Astrocyte (in vitro differentiated cells and primary cell): ENCODE measurements at regions not wholly inside any gene's neighbourhood (a gene's known extent, or its start where the extent isn't known, plus 50 kb on each side); places are given as distances from the start of the nearest gene placed in this dataset.
A peak's percentile ranks its signal among the peaks of the same experiment; 100 is the strongest.

Experiments used
- DNase-seq: peaks from one replicate; pipeline ENCODE4 v3.0.0-alpha.2; 2010; ENCODE audit warnings: low read depth
- FAIRE-seq: peaks from 2 replicates; lab custom pipeline; 2011; peaks lifted over from hg19 to GRCh38; lab: Jason Lieb, UNC
- H2AFZ ChIP-seq: 2 replicates; pipeline ENCODE4 v1.6.0; 2012; ENCODE audit warnings: low read depth, low read length, inconsistent platforms
- H3K27ac ChIP-seq: 2 replicates; pipeline ENCODE4 v1.5.1; 2011; ENCODE audit warnings: low read depth, low read length, inconsistent platforms
- H3K27me3 ChIP-seq: 2 replicates; pipeline ENCODE4 v1.6.0; 2011; ENCODE audit warnings: low read length, inconsistent platforms; ENCODE audit not compliant: insufficient read depth
- H3K36me3 ChIP-seq: 2 replicates; pipeline ENCODE4 v1.5.1; 2011; ENCODE audit warnings: low read length, inconsistent platforms; ENCODE audit not compliant: insufficient read depth
- H3K4me1 ChIP-seq: 2 replicates; pipeline ENCODE4 v1.5.1; 2011; ENCODE audit warnings: low read length, inconsistent platforms; ENCODE audit not compliant: insufficient read depth
- H3K4me2 ChIP-seq: 2 replicates; pipeline ENCODE4 v1.6.0; 2012; ENCODE audit warnings: low read length, inconsistent platforms
- H3K4me3 ChIP-seq: 2 replicates; pipeline ENCODE4 v1.5.1; 2011; ENCODE audit warnings: low read depth, mild to moderate bottlenecking, low read length, inconsistent platforms; ENCODE audit not compliant: insufficient read depth
- H3K79me2 ChIP-seq: 2 replicates; pipeline ENCODE4 v1.6.0; 2012; ENCODE audit warnings: mild to moderate bottlenecking, low read length, inconsistent platforms; ENCODE audit not compliant: insufficient read depth
- H3K9ac ChIP-seq: 2 replicates; pipeline ENCODE4 v1.6.0; 2012; ENCODE audit warnings: mild to moderate bottlenecking, low read length, inconsistent platforms
- H3K9me3 ChIP-seq: 2 replicates; pipeline ENCODE4 v1.5.1; 2012; ENCODE audit warnings: low read depth, mild to moderate bottlenecking, low read length, inconsistent platforms; ENCODE audit not compliant: insufficient read depth
- H4K20me1 ChIP-seq: 2 replicates; pipeline ENCODE4 v1.6.0; 2012; ENCODE audit warnings: low read length, inconsistent platforms; ENCODE audit not compliant: insufficient read depth
- H3K27ac Mint-ChIP-seq: one replicate; pipeline ENCODE4 v1.8.0; 2021; ENCODE audit warnings: mild to moderate bottlenecking, mixed read lengths; ENCODE audit not compliant: unreplicated experiment
- H3K27me3 Mint-ChIP-seq: one replicate; pipeline ENCODE4 v1.8.0; 2021; ENCODE audit warnings: low read depth, mixed read lengths; ENCODE audit not compliant: unreplicated experiment
- H3K36me3 Mint-ChIP-seq: one replicate; pipeline ENCODE4 v1.8.0; 2021; ENCODE audit warnings: low read depth, mixed read lengths; ENCODE audit not compliant: unreplicated experiment
- H3K4me1 Mint-ChIP-seq: one replicate; pipeline ENCODE4 v1.8.0; 2021; ENCODE audit warnings: low read depth, mixed read lengths; ENCODE audit not compliant: unreplicated experiment
- H3K4me3 Mint-ChIP-seq: one replicate; pipeline ENCODE4 v1.8.0; 2021; ENCODE audit warnings: mild to moderate bottlenecking, moderate library complexity, mixed read lengths; ENCODE audit not compliant: unreplicated experiment
- H3K9me3 Mint-ChIP-seq: one replicate; pipeline ENCODE4 v1.8.0; 2021; ENCODE audit warnings: mild to moderate bottlenecking, mixed read lengths; ENCODE audit not compliant: unreplicated experiment
- CTCF ChIP-seq: IDR thresholded peaks from 2 replicates; pipeline ENCODE4 v1.5.1; 2011; ENCODE audit warnings: low read depth, mild to moderate bottlenecking, inconsistent platforms, low read length, moderate library complexity; ENCODE audit not compliant: insufficient read depth
- EZH2 ChIP-seq: IDR thresholded peaks from 2 replicates; pipeline ENCODE4 v1.6.1; 2012; ENCODE audit warnings: mild to moderate bottlenecking, low read length, inconsistent platforms; ENCODE audit not compliant: insufficient read depth

GRCh38 chr12:39123580-39124253, 218.3 kb upstream of the CPNE8 start:
- Mint-ChIP-seq H3K9me3 (peaks cover 2% of the 10 kb centered on the region), H3K4me3 (no peak overlapping the region), H3K36me3 (no peaks in the 10 kb centered on the region), H3K27me3 (no peaks in the 10 kb centered on the region), H3K4me1 (peaks cover 22% of the 10 kb centered on the region), H3K27ac (peak overlapping the region; percentile 3)
- Histone ChIP-seq H3K4me2 (no peak overlapping the region), H3K27ac (no peak overlapping the region), H3K9ac (no peak overlapping the region), H3K36me3 (no peaks in the 10 kb centered on the region), H3K27me3 (no peaks in the 10 kb centered on the region), H3K4me1 (no peaks in the 10 kb centered on the region), H4K20me1 (no peaks in the 10 kb centered on the region), H3K4me3 (no peak overlapping the region), H2AFZ (no peak overlapping the region), H3K9me3 (no peaks in the 10 kb centered on the region), H3K79me2 (no peaks in the 10 kb centered on the region)
- DNase-seq = peak; percentile 45
- TF ChIP-seq CTCF (no peak), EZH2 (no peak)
- FAIRE-seq = no peak

- Histone ChIP-seq H4K20me1 (no peaks in the 10 kb centered on the region), H3K9me3 (no peaks in the 10 kb centered on the region), H3K79me2 (no peaks in the 10 kb centered on the region), H3K9ac (no peak overlapping the region), H3K4me3 (no peak overlapping the region), H3K4me2 (no peak overlapping the region), H3K27me3 (no peaks in the 10 kb centered on the region), H3K27ac (no peak overlapping the region), H3K36me3 (no peaks in the 10 kb centered on the region), H2AFZ (no peak overlapping the region), H3K4me1 (no peaks in the 10 kb centered on the region)
- H3K36me3 Mint-ChIP-seq = no peaks in the 10 kb centered on the region
- H3K9me3 Mint-ChIP-seq = peaks cover 2% of the 10 kb centered on the region
- H3K27me3 Mint-ChIP-seq = no peaks in the 10 kb centered on the region
- no peak overlapping the region for H3K4me3 Mint-ChIP-seq
- H3K27ac Mint-ChIP-seq = no peak overlapping the region
- no peak for FAIRE-seq
- H3K4me1 Mint-ChIP-seq = peaks cover 21% of the 10 kb centered on the region
- TF ChIP-seq EZH2 = no peak
- TF ChIP-seq CTCF = no peak
- no peak for DNase-seq
Measured at GRCh38 chr12:39122562-39123204, 217.3 kb upstream of the CPNE8 start.

GRCh38 chr12:39116861-39117260, 211.5 kb upstream of the CPNE8 start:
- no peak overlapping the region for H2AFZ ChIP-seq
- no peak overlapping the region for H3K4me2 ChIP-seq
- Mint-ChIP-seq H3K4me3 (no peak overlapping the region), H3K4me1 (no peaks in the 10 kb centered on the region), H3K27me3 (no peaks in the 10 kb centered on the region), H3K9me3 (no peaks in the 10 kb centered on the region), H3K36me3 (no peaks in the 10 kb centered on the region), H3K27ac (no peak overlapping the region)
- H3K9ac ChIP-seq = no peak overlapping the region
- H3K27me3 ChIP-seq = no peaks in the 10 kb centered on the region
- H3K4me1 ChIP-seq = no peaks in the 10 kb centered on the region
- H3K36me3 ChIP-seq = no peaks in the 10 kb centered on the region
- H3K9me3 ChIP-seq = no peaks in the 10 kb centered on the region
- DNase-seq (no peak), FAIRE-seq (no peak)
- H3K79me2 ChIP-seq = no peaks in the 10 kb centered on the region
- TF ChIP-seq EZH2 (no peak), CTCF (no peak)
- no peak overlapping the region for H3K27ac ChIP-seq
- H4K20me1 ChIP-seq = no peaks in the 10 kb centered on the region
- no peak overlapping the region for H3K4me3 ChIP-seq
